ENCODE measurements at regions not wholly inside any gene's neighbourhood (a gene's known extent, or its start where the extent isn't known, plus 50 kb on each side); places are given as distances from the start of the nearest gene placed in this dataset.
"Not testable (repeated sequence)": the region's sequence is repeated elsewhere in the genome, so short reads cannot be mapped to it uniquely, and the experiment has no call there.

DNA sequence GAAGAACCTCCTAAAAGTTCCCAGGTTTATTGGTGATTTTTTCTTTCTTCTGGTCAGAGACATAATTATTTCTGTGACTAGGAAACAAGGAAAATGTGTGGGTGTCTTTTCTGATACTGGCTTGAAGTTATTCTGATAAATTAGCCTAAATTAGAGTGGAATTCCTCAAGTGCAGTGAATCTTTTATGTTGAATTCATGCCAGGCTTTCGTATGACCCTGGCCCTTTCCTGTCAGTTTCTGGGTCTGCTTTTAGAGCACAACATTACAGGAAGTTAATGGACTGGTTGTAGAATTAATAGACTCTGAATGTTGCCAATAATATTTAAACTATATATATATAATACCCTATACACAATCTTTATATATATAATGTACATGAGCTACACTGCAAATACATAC, 230.6 kb upstream of the KIAA1217 start:
- TF ChIP-seq, protein P1, sequence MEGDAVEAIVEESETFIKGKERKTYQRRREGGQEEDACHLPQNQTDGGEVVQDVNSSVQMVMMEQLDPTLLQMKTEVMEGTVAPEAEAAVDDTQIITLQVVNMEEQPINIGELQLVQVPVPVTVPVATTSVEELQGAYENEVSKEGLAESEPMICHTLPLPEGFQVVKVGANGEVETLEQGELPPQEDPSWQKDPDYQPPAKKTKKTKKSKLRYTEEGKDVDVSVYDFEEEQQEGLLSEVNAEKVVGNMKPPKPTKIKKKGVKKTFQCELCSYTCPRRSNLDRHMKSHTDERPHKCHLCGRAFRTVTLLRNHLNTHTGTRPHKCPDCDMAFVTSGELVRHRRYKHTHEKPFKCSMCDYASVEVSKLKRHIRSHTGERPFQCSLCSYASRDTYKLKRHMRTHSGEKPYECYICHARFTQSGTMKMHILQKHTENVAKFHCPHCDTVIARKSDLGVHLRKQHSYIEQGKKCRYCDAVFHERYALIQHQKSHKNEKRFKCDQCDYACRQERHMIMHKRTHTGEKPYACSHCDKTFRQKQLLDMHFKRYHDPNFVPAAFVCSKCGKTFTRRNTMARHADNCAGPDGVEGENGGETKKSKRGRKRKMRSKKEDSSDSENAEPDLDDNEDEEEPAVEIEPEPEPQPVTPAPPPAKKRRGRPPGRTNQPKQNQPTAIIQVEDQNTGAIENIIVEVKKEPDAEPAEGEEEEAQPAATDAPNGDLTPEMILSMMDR (IDR thresholded peaks at IDR 0.05), result no peak
- H3K4me1 ChIP-seq, result peaks cover 0 to 19% (median 0%) of the 10 kb centered on the region in 9 donors
- no peak overlapping the region for H3K4me3 ChIP-seq
- intact Hi-C loops (cut with DNase I), result no loop called here
- no peaks in the 10 kb centered on the region for H3K27me3 ChIP-seq
- DNase-seq (no peak), ATAC-seq (no peak)
- WGBS, 2 donors, result 41 to 44% methylated on average over 1 of the region's 1 CpG
- H3K27ac ChIP-seq, result no peak overlapping the region
- H3K9me3 ChIP-seq, result no peaks in the 10 kb centered on the region
- no peaks in the 10 kb centered on the region for H3K36me3 ChIP-seq

DNA sequence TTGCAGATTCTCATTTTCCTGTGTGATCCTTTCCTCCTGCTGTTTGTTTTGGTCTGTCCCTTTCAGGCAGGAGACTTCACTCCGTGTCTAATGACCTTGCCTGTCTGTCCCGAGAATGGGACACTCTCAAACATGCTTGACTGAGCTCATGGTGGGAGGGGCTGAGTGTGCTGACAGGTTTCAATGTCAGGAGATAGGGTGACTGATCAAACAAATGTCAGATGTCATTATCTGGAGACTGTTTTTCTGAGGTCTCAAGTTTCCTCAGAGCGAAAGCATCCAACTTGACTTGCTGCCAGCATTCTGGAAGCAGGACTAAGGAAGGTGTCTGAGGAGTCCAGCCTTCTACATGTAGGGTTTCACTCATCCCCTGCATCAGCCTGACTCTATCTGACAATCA, 228.8 kb upstream of the KIAA1217 start:
- WGBS, 2 donors, result 20 to 23% methylated on average over 3 of the region's 3 CpGs
- intact Hi-C loops (cut with DNase I), result no loop called here
- no peaks in the 10 kb centered on the region for H3K36me3 ChIP-seq
- H3K9me3 ChIP-seq, result peaks cover 0 to 7% (median 0%) of the 10 kb centered on the region in 11 donors
- TF ChIP-seq, protein P1 (IDR thresholded peaks at IDR 0.05), result no peak
- no peaks in the 10 kb centered on the region for H3K27me3 ChIP-seq
- ATAC-seq (peak in 1 of 8 donors; percentile 50), DNase-seq (no peak)
- peaks cover 0 to 18% (median 0%) of the 10 kb centered on the region in 9 donors for H3K4me1 ChIP-seq
- H3K4me3 ChIP-seq, result no peak overlapping the region
- no peak overlapping the region for H3K27ac ChIP-seq

DNA sequence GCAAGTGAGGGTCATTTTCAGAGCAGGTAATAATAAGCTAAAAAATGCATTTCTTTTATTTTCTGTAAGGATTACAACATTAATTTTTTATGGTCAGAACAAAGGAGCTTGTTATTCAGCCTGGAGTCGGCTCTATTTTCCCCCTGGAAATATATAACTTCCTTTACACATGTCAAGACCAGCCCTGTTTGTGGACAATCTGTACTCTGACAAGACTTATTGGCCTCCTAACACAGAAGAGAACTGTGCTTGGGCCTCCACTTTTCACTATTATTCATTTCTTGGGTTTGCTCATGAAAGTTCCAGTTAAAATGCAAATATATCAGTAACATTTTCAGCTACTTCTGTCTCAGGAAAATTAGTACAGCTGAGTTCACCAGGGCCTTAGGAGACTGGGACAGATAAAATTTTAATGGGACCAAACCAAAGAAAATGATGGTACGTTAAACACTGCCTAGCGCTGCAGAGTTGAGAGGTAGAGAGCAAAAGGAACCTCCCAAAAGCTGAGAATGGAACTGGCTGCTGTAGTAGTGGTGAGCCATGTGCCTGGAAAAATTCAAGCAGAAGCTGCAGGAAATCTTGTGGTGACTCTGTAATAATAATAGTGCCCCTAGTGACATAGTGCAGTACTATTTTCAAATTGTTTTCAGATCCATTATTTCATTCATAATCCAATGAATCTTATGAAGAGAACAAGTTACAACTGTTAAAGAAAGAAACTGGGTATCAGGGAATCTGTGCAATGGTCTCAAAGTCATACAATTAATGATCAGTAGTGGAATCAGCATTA, 227.2 kb upstream of the KIAA1217 start:
- Histone ChIP-seq H3K4me1 (peaks cover 0 to 7% (median 0%) of the 10 kb centered on the region in 9 donors), H3K4me3 (no peak overlapping the region), H3K27ac (no peak overlapping the region), H3K36me3 (no peaks in the 10 kb centered on the region), H3K27me3 (no peaks in the 10 kb centered on the region), H3K9me3 (peaks cover 0 to 7% (median 0%) of the 10 kb centered on the region in 11 donors)
- 69 to 81% methylated on average over 3 of the region's 3 CpGs for WGBS, 2 donors
- TF ChIP-seq, protein P1 (IDR thresholded peaks at IDR 0.05), result peak in 1 of 9 donors; percentile 27
- intact Hi-C loops (cut with DNase I), result no loop called here
- DNase-seq (no peak), ATAC-seq (no peak)

DNA sequence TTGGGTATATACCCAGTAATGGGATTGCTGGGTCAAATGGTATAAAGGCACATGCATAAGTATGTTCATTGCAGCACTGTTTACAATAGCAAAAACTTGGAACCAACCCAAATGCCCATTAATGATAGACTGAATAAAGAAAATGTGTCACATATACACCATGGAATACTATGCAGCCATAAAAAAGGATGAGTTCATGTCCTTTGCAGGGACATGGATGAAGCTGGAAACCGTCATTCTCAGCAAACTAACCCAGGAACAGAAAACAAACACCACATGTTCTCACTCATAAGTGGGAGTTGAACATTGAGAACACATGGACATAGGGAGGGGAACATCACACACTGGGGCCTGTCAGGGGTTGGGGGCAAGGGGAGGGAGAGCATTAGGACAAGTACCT, 224.5 kb upstream of the KIAA1217 start:
- ATAC-seq; H3K9me3 ChIP-seq; intact Hi-C loops (cut with DNase I); H3K27ac ChIP-seq; DNase-seq; H3K4me1 ChIP-seq; H3K4me3 ChIP-seq; H3K36me3 ChIP-seq; H3K27me3 ChIP-seq: not testable (repeated sequence)
- whole genome bisulfite sequencing, 2 donors, result 70 to 93% methylated on average over 1 of the region's 1 CpG

DNA sequence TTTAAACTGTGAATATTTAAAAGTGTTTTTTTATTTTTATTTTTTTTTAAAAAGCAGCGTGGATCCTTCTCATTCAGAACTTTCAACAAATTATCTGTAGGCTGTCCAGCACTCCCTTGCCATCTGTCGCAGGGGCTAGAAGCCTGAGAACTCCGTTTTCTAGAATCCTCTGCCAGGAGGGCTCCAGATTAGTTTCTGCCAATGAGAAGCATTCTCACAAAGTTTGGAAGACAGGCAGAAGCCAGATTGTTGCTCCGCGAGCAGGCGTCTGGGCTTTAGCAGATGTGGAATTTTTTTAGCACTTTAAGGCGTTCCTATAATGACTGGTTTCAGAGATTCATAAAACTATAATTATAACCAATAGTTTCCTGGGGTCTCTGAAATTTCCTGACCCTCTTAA, 220.9 kb upstream of the KIAA1217 start:
- no peak for ATAC-seq
- H3K9me3 ChIP-seq, result peaks cover 0 to 7% (median 0%) of the 10 kb centered on the region in 11 donors

More for the DNA sequence above, 220.9 kb upstream of the KIAA1217 start:
- H3K27ac ChIP-seq, result no peak overlapping the region
- WGBS, 2 donors, result 91 to 94% methylated on average over 7 of the region's 7 CpGs
- intact Hi-C loops (cut with DNase I), result loop anchor here in 1 of 10 donors (5.0 kb wide), 1 partner anchor 519 kb away; no protein-coding TSS in a partner anchor
- TF ChIP-seq, protein P1 (IDR thresholded peaks at IDR 0.05), result no peak
- H3K4me1 ChIP-seq, result no peaks in the 10 kb centered on the region
- H3K27me3 ChIP-seq, result no peaks in the 10 kb centered on the region
- no peaks in the 10 kb centered on the region for H3K36me3 ChIP-seq
- H3K4me3 ChIP-seq, result no peak overlapping the region
- DNase-seq, result no peak

Measured in heart right ventricle (tissue), 16 donors.